NCI-H2081 (cell line): ENCODE measurements at regions not wholly inside any gene's neighbourhood (a gene's known extent, or its start where the extent isn't known, plus 50 kb on each side); places are given as distances from the start of the nearest gene placed in this dataset.
A peak's percentile ranks its signal among the peaks of the same experiment; 100 is the strongest.

ENCODE experiments used
- DNase-seq, 2 experiments: peaks; one replicate each; lab custom pipeline; 2025; lab: John Stamatoyannopoulos, UW

DNA sequence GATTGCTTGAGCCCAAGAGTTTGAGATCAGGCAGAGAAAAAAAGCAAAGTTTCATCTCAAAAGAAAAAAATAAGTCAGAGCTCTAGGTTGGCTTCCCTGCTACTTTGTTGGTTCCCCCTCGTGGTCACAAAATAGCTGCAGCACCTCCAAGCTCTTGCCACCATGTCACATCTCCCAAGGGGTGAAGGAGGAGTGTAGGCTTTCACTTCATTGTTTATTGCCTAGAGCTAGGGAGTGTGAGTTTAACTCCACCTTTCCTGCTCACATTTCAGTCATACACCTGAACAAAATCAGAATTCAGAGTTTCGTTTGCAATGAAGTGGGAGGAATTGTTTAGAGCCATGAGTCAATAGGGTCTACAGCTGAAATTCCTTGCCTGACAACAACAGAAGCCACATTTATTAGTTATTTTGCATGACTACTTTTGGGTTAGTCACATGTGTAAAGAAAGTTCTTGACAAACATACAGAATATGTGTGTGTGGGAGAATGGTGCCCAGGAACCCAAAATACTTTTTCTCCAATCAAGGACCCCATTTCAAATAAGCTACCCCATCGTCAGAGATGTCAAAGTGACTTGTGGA lies 56.2 kb upstream of the UFL1 start:
- DNase-seq: no peak

DNA sequence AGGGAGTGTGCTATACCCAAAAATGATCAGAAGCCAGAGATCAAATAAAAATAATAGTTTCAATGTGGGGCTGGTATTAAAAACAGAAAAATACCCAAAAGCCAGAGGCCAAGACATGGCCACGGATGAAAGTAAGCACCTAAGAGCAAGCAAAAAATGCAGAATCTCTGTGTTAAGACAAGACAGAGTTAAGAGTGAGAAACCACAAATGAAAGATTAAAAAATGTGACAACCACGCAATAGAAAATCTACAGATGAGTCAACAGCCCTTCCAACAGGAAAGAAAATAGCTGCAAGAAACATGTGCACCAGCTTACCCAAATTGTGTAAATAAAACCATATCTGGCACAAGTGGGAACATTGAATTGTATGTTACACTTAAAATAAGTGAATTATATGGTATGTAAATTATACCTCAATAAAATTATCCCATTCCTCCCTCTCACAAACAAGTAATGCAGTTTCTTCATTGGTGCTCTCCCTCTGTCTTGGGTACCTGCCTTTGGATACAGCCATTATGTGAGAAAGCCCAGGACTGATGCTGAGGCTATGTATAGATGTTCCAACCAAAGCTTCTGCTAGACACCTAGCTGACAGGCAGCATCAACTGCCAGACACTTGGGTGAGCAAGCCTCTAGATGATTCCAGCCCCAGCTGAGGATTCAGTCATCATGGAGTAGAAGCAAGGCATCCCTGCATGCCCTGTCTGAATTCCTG lies 55.3 kb upstream of the UFL1 start:
- DNase-seq: no peak

DNA sequence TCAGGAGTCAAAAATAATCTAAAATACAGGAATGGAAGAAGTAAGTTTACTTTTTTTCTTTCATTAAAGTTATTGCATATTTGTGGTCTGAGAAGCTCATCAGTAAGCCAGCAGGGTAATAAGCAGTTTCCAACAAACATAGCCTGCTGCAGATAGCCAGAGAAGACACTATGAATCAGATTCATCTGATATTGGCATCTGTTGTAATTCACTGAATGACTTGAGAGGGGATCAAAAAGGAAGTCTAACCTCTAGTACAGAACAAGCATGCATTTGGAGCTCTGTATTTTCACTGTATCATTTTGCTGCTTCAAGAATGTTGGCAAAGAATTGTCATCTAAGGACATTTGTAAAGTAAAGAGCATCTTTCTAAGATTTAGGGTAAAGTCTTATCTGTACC lies 53.8 kb upstream of the UFL1 start:
- no peak for DNase-seq

DNA sequence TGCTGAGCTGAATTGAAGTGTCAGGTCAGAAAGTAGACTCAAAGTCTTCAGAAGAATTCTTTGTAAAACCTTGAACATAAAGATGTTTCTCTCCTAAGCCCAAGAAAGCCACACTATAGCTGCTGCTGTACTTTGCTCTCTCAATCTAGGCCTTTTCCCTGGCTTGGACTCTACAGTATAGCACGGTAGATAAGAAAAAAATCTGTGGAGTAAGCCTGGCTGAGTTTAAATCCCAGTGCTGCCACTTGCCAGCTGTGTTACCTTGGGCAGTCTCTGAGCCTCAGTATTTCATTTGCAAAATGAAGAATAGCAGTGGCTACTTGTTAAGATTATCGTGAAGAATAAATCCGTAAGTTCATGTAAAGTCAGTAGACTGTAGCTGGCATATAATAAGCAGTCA lies 53.3 kb upstream of the UFL1 start:
- DNase-seq: no peak

DNA sequence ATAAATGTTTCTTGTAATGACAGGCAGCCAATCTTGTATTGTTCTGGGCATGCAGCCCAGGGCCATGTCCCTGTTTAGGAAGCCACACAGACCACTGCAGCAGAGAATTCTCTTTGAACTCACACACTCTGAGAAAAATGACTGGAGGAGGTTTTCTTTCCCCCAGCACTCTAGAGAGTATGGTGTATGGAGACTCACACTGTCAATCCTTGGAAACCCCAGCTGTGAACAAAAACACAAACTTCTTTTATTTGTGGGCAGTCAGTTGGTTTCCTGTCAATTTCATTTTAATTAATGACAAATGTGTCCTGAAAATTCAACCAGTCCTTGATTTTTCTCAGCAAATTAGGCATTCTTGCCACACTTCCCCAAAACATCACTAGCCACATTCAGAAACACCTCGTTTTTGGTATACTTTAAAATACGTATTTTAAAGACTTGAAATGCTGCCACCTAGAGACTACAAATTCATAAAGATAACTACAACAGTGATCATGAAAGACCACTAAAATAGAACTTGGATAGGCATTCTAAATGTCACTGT lies 52.9 kb upstream of the UFL1 start:
- DNase-seq: peak; percentile 0 to 2

DNA sequence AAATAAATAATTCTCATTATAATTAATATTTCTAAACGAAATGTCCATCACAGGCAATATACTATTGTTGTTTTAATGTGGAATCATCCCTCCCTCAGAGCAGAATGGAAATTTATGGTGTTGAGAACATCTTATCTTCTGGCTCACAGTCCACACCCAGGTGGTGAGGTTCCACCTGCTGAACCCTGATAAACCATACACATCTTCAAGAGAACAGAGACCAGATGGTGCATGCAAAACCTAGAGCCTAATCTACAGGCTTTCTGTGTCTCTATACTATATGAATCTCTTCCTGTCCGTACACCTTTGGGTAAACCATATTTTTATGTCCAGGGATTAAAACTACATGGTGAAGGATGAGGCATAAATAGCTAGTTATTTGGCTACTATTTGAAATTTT lies 52.3 kb upstream of the UFL1 start:
- DNase-seq: no peak

DNA sequence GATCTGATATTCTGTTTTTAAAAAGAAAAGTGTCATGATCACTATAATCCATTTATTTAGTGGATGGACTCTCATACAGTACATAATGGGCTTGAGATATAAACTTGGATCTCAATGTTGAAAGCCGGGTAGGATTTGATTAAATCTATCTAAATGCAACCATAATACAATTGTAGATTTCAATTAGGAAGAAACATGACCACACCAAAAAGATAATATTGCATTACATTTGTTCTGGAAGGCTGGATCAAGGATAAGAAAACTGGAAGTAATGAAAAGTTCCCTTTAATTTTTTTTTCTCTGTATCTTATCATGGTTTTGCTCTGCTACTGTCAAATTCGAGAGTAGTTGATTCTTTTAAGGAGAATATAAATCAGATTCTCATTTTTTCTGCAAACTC lies 51.3 kb upstream of the UFL1 start:
- no peak for DNase-seq
